ENCODE measurements at regions not wholly inside any gene's neighbourhood (a gene's known extent, or its start where the extent isn't known, plus 50 kb on each side); places are given as distances from the start of the nearest gene placed in this dataset.

- no peak for TF ChIP-seq CTCF (IDR thresholded peaks at IDR 0.05 in 2 of 3, conservative IDR thresholded peaks at IDR 0.05 in 1 of 3; ENCODE audit: borderline replicate concordance in 1 of 3, insufficient read depth in 1 of 3, low read depth in 2 of 3, low read length in 2 of 3)
- TF ChIP-seq POLR2A (IDR thresholded peaks at IDR 0.05; ENCODE audit: borderline replicate concordance, extremely low read depth, insufficient read depth, insufficient read length) = no peak
- TF ChIP-seq ATF3 (IDR thresholded peaks at IDR 0.05) = no peak
- no peak for TF ChIP-seq MAX (IDR thresholded peaks at IDR 0.05)
- no peak for TF ChIP-seq SIN3A (IDR thresholded peaks at IDR 0.05; ENCODE audit: low read depth)
- no peak for TF ChIP-seq POLR2AphosphoS5 (IDR thresholded peaks at IDR 0.05; ENCODE audit: low read depth, low read length)
- TF ChIP-seq ZBTB33 (IDR thresholded peaks at IDR 0.05; ENCODE audit: extremely low read depth, insufficient replicate concordance, low read length) = no peak
- TF ChIP-seq REST (IDR thresholded peaks at IDR 0.05; ENCODE audit: low read depth) = no peak
- no peak for TF ChIP-seq TCF7L2 (IDR thresholded peaks at IDR 0.05; ENCODE audit: borderline replicate concordance, extremely low read depth, insufficient read depth, insufficient read length)
- no peak for TF ChIP-seq CEBPB (IDR thresholded peaks at IDR 0.05; ENCODE audit: low read depth)
- no peak for TF ChIP-seq ZFX (IDR thresholded peaks at IDR 0.05)
Observed at GRCh38 chr18:1796636-1797035, 774.7 kb downstream of the METTL4 start.
